ENCODE measurements at regions not wholly inside any gene's neighbourhood (a gene's known extent, or its start where the extent isn't known, plus 50 kb on each side); places are given as distances from the start of the nearest gene placed in this dataset.

- no peak for DNase-seq (ENCODE audit: low read depth in 4 of 4, low spot score in 3 of 4)
Observed at GRCh38 chr9:106576232-106576760, 286.7 kb upstream of the ZNF462 start.

GRCh38 chr9:106577121-106577520 lies 285.8 kb upstream of the ZNF462 start:
- no peak for DNase-seq (ENCODE audit: low read depth in 4 of 4, low spot score in 3 of 4)

GRCh38 chr9:106580546-106580945 lies 282.4 kb upstream of the ZNF462 start:
- no peak for DNase-seq (ENCODE audit: low read depth in 4 of 4, low spot score in 3 of 4)

GRCh38 chr9:106581973-106582372 lies 281.0 kb upstream of the ZNF462 start:
- no peak for DNase-seq (ENCODE audit: low read depth in 4 of 4, low spot score in 3 of 4)

- no peak for DNase-seq (ENCODE audit: low read depth in 4 of 4, low spot score in 3 of 4)
Observed at GRCh38 chr9:106583751-106584150, 279.2 kb upstream of the ZNF462 start.

- DNase-seq (ENCODE audit: low read depth in 4 of 4, low spot score in 3 of 4) = no peak
Observed at GRCh38 chr9:106587042-106587441, 275.9 kb upstream of the ZNF462 start.

GRCh38 chr9:106588626-106589025 lies 274.3 kb upstream of the ZNF462 start:
- no peak for DNase-seq (ENCODE audit: low read depth in 4 of 4, low spot score in 3 of 4)

GRCh38 chr9:106590759-106591505 lies 272.0 kb upstream of the ZNF462 start:
- DNase-seq (ENCODE audit: low read depth in 4 of 4, low spot score in 3 of 4) = no peak

- DNase-seq (ENCODE audit: low read depth in 4 of 4, low spot score in 3 of 4) = no peak
Observed at GRCh38 chr9:106593201-106593600, 269.8 kb upstream of the ZNF462 start.

- DNase-seq (ENCODE audit: low read depth in 4 of 4, low spot score in 3 of 4) = no peak
Observed at GRCh38 chr9:106596984-106597383, 266.0 kb upstream of the ZNF462 start.

GRCh38 chr9:106600955-106601560 lies 261.9 kb upstream of the ZNF462 start:
- no peak for DNase-seq (ENCODE audit: low read depth in 4 of 4, low spot score in 3 of 4)

- no peak for DNase-seq (ENCODE audit: low read depth in 4 of 4, low spot score in 3 of 4)
Observed at GRCh38 chr9:106602344-106602743, 260.6 kb upstream of the ZNF462 start.

GRCh38 chr9:106613250-106613737 lies 249.7 kb upstream of the ZNF462 start:
- no peak for DNase-seq (ENCODE audit: low read depth in 4 of 4, low spot score in 3 of 4)

GRCh38 chr9:106615118-106615889 lies 247.7 kb upstream of the ZNF462 start:
- no peak for DNase-seq (ENCODE audit: low read depth in 4 of 4, low spot score in 3 of 4)

- DNase-seq (ENCODE audit: low read depth in 4 of 4, low spot score in 3 of 4) = no peak
Observed at GRCh38 chr9:106616026-106616425, 246.9 kb upstream of the ZNF462 start.

- DNase-seq (ENCODE audit: low read depth in 4 of 4, low spot score in 3 of 4) = no peak
Observed at GRCh38 chr9:106616851-106617345, 246.1 kb upstream of the ZNF462 start.

GRCh38 chr9:106619211-106619610 lies 243.8 kb upstream of the ZNF462 start:
- no peak for DNase-seq (ENCODE audit: low read depth in 4 of 4, low spot score in 3 of 4)

GRCh38 chr9:106620081-106620480 lies 242.9 kb upstream of the ZNF462 start:
- DNase-seq (ENCODE audit: low read depth in 4 of 4, low spot score in 3 of 4) = no peak

GRCh38 chr9:106620866-106621265 lies 242.1 kb upstream of the ZNF462 start:
- no peak for DNase-seq (ENCODE audit: low read depth in 4 of 4, low spot score in 3 of 4)

GRCh38 chr9:106621313-106622163 lies 241.4 kb upstream of the ZNF462 start:
- DNase-seq (ENCODE audit: low read depth in 4 of 4, low spot score in 3 of 4) = no peak
